Fibroblast of lung (primary cell): ENCODE measurements at regions not wholly inside any gene's neighbourhood (a gene's known extent, or its start where the extent isn't known, plus 50 kb on each side); places are given as distances from the start of the nearest gene placed in this dataset.
A peak's percentile ranks its signal among the peaks of the same experiment; 100 is the strongest.

ENCODE experiments used
- DNase-seq, 2 donors: peaks; one replicate each; pipeline versions ENCODE4 v3.0.0 to v3.0.0-alpha.2; 2010; ENCODE audit warnings: low read depth in 2 of 2
- H2AFZ ChIP-seq: 2 replicates; pipeline ENCODE4 v1.5.1; 2012; ENCODE audit warnings: low read length, control low read depth, inconsistent platforms
- H3K27ac ChIP-seq: 2 replicates; pipeline ENCODE4 v1.5.1; 2011; ENCODE audit warnings: low read length, control low read depth; ENCODE audit not compliant: insufficient read depth
- H3K27me3 ChIP-seq: 2 replicates; pipeline ENCODE4 v1.5.1; 2011; ENCODE audit warnings: mild to moderate bottlenecking, low read length; ENCODE audit not compliant: control insufficient read depth, insufficient read depth
- H3K36me3 ChIP-seq: 2 replicates; pipeline ENCODE4 v1.5.1; 2011; ENCODE audit warnings: low read length; ENCODE audit not compliant: control insufficient read depth, insufficient read depth
- H3K4me1 ChIP-seq: 2 replicates; pipeline ENCODE4 v1.5.1; 2011; ENCODE audit warnings: low read length; ENCODE audit not compliant: control insufficient read depth, insufficient read depth; ENCODE audit errors: extremely low read depth
- H3K4me2 ChIP-seq: 2 replicates; pipeline ENCODE4 v1.5.1; 2011; ENCODE audit warnings: low read length, control low read depth; ENCODE audit not compliant: insufficient read depth; ENCODE audit errors: extremely low read depth
- H3K4me3 ChIP-seq, 4 experiments: fragments of 200-600 bp in 1 of 4; sonication (generic) in 1 of 4; replicated peaks in 1 of 4; 2 replicates each; pipeline ENCODE4 v1.5.1; 2011 to 2016; ENCODE audit warnings: low read length in 4 of 4, low read depth in 3 of 4, mild to moderate bottlenecking in 3 of 4, control low read depth in 2 of 4, inconsistent platforms in 1 of 4, mixed read lengths in 1 of 4; ENCODE audit not compliant: insufficient read depth in 1 of 4; ENCODE audit errors: control extremely low read depth in 1 of 4
- H3K79me2 ChIP-seq: 2 replicates; pipeline ENCODE4 v1.5.1; 2012; ENCODE audit warnings: mild to moderate bottlenecking, low read length, inconsistent platforms; ENCODE audit not compliant: control insufficient read depth, insufficient read depth
- H3K9ac ChIP-seq: 2 replicates; pipeline ENCODE4 v1.5.1; 2011; ENCODE audit warnings: mild to moderate bottlenecking, low read length, control low read depth; ENCODE audit not compliant: insufficient read depth
- H3K9me3 ChIP-seq: 2 replicates; pipeline ENCODE4 v1.5.1; 2012; ENCODE audit warnings: low read depth, low read length; ENCODE audit not compliant: control insufficient read depth, insufficient read depth
- H4K20me1 ChIP-seq: 2 replicates; pipeline ENCODE4 v1.5.1; 2011; ENCODE audit warnings: low read length; ENCODE audit not compliant: control insufficient read depth, insufficient read depth; ENCODE audit errors: extremely low read depth
- CTCF ChIP-seq, 2 donors: IDR thresholded peaks in 1 of 2; conservative IDR thresholded peaks in 1 of 2; 1 replicate in 1 of 2; 2 replicates in 1 of 2; pipeline ENCODE4 v1.5.1; 2011 to 2012; ENCODE audit warnings: low read length in 2 of 2, control low read depth in 1 of 2, inconsistent platforms in 1 of 2, low read depth in 1 of 2, mild to moderate bottlenecking in 1 of 2
- EZH2 ChIP-seq: IDR thresholded peaks from 2 replicates; pipeline ENCODE4 v1.5.1; 2012; ENCODE audit warnings: low read length, control low read depth, mild to moderate bottlenecking; ENCODE audit errors: missing control alignments

- H3K9me3 ChIP-seq, result no peaks in the 10 kb centered on the region
- DNase-seq, result no peak
- no peaks in the 10 kb centered on the region for H3K4me1 ChIP-seq
- H3K36me3 ChIP-seq, result no peaks in the 10 kb centered on the region
- H3K79me2 ChIP-seq, result no peaks in the 10 kb centered on the region
- no peaks in the 10 kb centered on the region for H3K27me3 ChIP-seq
- TF ChIP-seq EZH2 (no peak), CTCF (conservative IDR thresholded peaks at IDR 0.05 in 1 of 2, IDR thresholded peaks at IDR 0.05 in 1 of 2; ENCODE audit: low read depth in 1 of 2, low read length in 2 of 2) (no peak)
- no peak overlapping the region for H3K4me3 ChIP-seq
- H3K27ac ChIP-seq, result no peak overlapping the region
- no peak overlapping the region for H2AFZ ChIP-seq
- no peak overlapping the region for H3K9ac ChIP-seq
- no peaks in the 10 kb centered on the region for H4K20me1 ChIP-seq
- H3K4me2 ChIP-seq, result no peak overlapping the region
Measured at GRCh38 chr6:170153436-170154319, 137.2 kb downstream of the DLL1 start.

DNA sequence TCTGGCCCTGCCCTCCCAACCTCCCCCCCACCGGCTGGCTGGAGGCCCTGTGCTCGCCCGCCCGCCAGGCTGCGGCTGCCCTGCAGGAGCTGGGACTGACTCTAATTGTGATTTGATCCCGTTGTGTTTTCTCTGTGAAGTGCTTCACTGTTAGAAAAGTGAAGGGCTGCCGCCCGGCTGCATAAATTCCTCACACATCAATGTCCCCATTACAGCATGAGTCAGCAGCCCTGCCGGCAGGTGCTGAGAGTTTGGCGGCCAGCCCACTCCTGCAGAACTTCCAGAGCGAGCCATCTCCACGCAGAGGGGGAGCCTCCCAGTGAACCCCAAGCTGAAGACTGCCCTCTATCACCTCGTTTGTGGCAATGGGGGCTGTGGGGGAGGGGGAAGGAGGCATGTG lies 137.9 kb downstream of the DLL1 start:
- peak in 1 of 2 donors; percentile 56 for DNase-seq
- no peak overlapping the region for H3K4me3 ChIP-seq
- no peak overlapping the region for H3K4me2 ChIP-seq
- H3K36me3 ChIP-seq, result no peaks in the 10 kb centered on the region
- no peak overlapping the region for H2AFZ ChIP-seq
- no peak for TF ChIP-seq CTCF (conservative IDR thresholded peaks at IDR 0.05 in 1 of 2, IDR thresholded peaks at IDR 0.05 in 1 of 2; ENCODE audit: low read depth in 1 of 2, low read length in 2 of 2)
- no peak for TF ChIP-seq EZH2
- no peaks in the 10 kb centered on the region for H3K79me2 ChIP-seq
- no peak overlapping the region for H3K9ac ChIP-seq
- no peak overlapping the region for H3K27ac ChIP-seq
- no peaks in the 10 kb centered on the region for H3K9me3 ChIP-seq
- no peaks in the 10 kb centered on the region for H4K20me1 ChIP-seq
- H3K4me1 ChIP-seq, result no peaks in the 10 kb centered on the region
- no peaks in the 10 kb centered on the region for H3K27me3 ChIP-seq

GRCh38 chr6:170152124-170152926 lies 138.6 kb downstream of the DLL1 start:
- no peak overlapping the region for H2AFZ ChIP-seq
- no peak overlapping the region for H3K4me3 ChIP-seq
- no peaks in the 10 kb centered on the region for H3K79me2 ChIP-seq
- no peaks in the 10 kb centered on the region for H4K20me1 ChIP-seq
- H3K27me3 ChIP-seq, result no peaks in the 10 kb centered on the region
- TF ChIP-seq CTCF (conservative IDR thresholded peaks at IDR 0.05 in 1 of 2, IDR thresholded peaks at IDR 0.05 in 1 of 2; ENCODE audit: low read depth in 1 of 2, low read length in 2 of 2) (no peak), EZH2 (no peak)
- H3K4me2 ChIP-seq, result peak overlapping the region; percentile 13
- no peaks in the 10 kb centered on the region for H3K36me3 ChIP-seq
- no peak overlapping the region for H3K9ac ChIP-seq
- peak in 1 of 2 donors; percentile 19 for DNase-seq
- H3K9me3 ChIP-seq, result no peaks in the 10 kb centered on the region
- no peak overlapping the region for H3K27ac ChIP-seq
- H3K4me1 ChIP-seq, result no peaks in the 10 kb centered on the region
